ENCODE measurements at regions not wholly inside any gene's neighbourhood (a gene's known extent, or its start where the extent isn't known, plus 50 kb on each side); places are given as distances from the start of the nearest gene placed in this dataset.
"Not testable (repeated sequence)": the region's sequence is repeated elsewhere in the genome, so short reads cannot be mapped to it uniquely, and the experiment has no call there.

DNA sequence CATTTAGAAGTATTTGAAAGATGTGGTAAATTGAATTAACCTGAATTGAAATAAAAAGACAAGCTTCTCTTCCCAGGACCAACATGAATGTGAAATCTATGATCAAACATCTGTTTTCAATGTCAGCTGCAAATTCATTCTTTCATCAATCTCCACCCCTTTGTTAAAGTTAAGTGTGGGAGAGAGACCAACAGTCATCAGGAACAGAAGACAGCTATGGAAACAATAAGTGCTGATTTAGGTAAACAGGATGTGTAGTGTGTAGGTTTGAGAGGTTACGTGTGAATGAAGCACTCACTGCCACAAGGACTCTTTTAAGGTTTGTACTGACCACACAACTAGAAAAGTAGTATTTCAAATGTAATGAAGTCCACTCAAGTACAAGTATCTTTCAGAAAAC lies 1659.8 kb upstream of the CELF4 start:
- no peaks in the 10 kb centered on the region for H3K4me1 Mint-ChIP-seq
- Histone ChIP-seq H3K9me3 (ENCODE audit: control insufficient read depth in 1 of 2, low read length in 2 of 2) (no peaks in the 10 kb centered on the region), H3K36me3 (ENCODE audit: insufficient read depth, low read length) (no peaks in the 10 kb centered on the region), H3K4me3 (ENCODE audit: low read length in 2 of 2) (no peak overlapping the region), H3K4me1 (ENCODE audit: insufficient read depth, low read length) (no peaks in the 10 kb centered on the region), H3K27ac (ENCODE audit: low read depth, low read length) (no peak overlapping the region), H3K27me3 (ENCODE audit: insufficient read depth, low read length) (no peaks in the 10 kb centered on the region)
- POLR2A ChIA-PET (ENCODE audit: partially characterized antibody) = no interaction called here
- H3K27ac Mint-ChIP-seq = no peak overlapping the region
- H3K27me3 Mint-ChIP-seq = no peaks in the 10 kb centered on the region
- no peak for DNase-seq
- CTCF ChIA-PET (ENCODE audit: partially characterized antibody) = no interaction called here
- peaks cover 0 to 6% (median 4%) of the 10 kb centered on the region in 8 donors for H3K9me3 Mint-ChIP-seq
- H3K4me3 Mint-ChIP-seq = no peak overlapping the region
- H3K36me3 Mint-ChIP-seq = no peaks in the 10 kb centered on the region
- intact Hi-C loops (cut with micrococcal nuclease) = no loop called here

DNA sequence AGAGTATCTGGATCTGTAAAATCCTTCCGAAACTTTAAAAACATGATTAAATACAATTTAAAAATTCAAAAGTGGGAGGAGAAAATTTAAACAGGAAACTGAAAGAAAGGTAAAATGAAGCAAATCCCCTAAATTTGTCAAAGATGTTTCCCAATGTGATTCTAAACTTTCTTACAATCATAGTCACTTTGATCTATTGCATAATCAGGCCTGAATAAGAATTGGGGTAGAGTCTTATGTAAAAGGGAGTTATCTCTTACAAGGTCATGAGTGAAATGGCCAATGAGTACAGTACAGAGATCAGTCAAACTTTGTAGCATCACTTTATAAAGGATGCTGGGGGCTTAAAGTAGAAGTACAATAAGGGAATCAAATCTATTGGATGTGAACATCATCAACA lies 1657.7 kb upstream of the CELF4 start:
- no peak overlapping the region for H3K4me3 Mint-ChIP-seq
- intact Hi-C loops (cut with micrococcal nuclease) = no loop called here
- no peak overlapping the region for H3K4me3 ChIP-seq (ENCODE audit: low read length in 2 of 2)
- POLR2A ChIA-PET (ENCODE audit: partially characterized antibody) = no interaction called here
- CTCF ChIA-PET (ENCODE audit: partially characterized antibody) = no interaction called here
- H3K4me1 Mint-ChIP-seq = no peaks in the 10 kb centered on the region
- no peaks in the 10 kb centered on the region for H3K9me3 ChIP-seq (ENCODE audit: control insufficient read depth in 1 of 2, low read length in 2 of 2)
- H3K27ac ChIP-seq (ENCODE audit: low read depth, low read length) = no peak overlapping the region
- no peaks in the 10 kb centered on the region for H3K4me1 ChIP-seq (ENCODE audit: insufficient read depth, low read length)
- no peaks in the 10 kb centered on the region for H3K36me3 ChIP-seq (ENCODE audit: insufficient read depth, low read length)
- H3K9me3 Mint-ChIP-seq = peaks cover 0 to 5% (median 3%) of the 10 kb centered on the region in 8 donors
- no peaks in the 10 kb centered on the region for H3K27me3 Mint-ChIP-seq
- no peaks in the 10 kb centered on the region for H3K36me3 Mint-ChIP-seq
- no peak for DNase-seq
- H3K27me3 ChIP-seq (ENCODE audit: insufficient read depth, low read length) = no peaks in the 10 kb centered on the region
- no peak overlapping the region for H3K27ac Mint-ChIP-seq

DNA sequence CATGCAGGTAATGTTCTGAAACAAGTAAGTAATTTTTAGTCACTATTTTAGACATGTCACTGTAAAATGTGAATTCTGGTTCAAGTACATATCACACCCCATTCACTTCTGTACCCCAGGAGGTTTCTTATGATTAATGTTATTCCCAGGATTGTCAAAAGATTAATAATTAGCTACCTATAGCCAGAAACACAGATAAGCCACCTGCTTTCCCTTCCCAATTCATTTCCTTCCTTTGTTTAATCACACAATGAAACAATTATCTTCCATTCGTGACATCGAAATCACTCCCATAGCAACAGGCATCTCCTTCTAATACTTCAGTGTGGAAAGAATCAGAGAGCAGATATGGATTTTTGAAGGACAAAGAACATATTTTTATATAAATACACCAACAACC lies 1650.3 kb upstream of the CELF4 start:
- ChIA-PET POLR2A (ENCODE audit: partially characterized antibody) (no interaction called here), CTCF (ENCODE audit: partially characterized antibody) (no interaction called here)
- no peak overlapping the region for H3K4me3 Mint-ChIP-seq
- H3K27me3 ChIP-seq (ENCODE audit: insufficient read depth, low read length) = no peaks in the 10 kb centered on the region
- H3K36me3 ChIP-seq (ENCODE audit: insufficient read depth, low read length) = no peaks in the 10 kb centered on the region
- no peaks in the 10 kb centered on the region for H3K36me3 Mint-ChIP-seq
- no peaks in the 10 kb centered on the region for H3K27me3 Mint-ChIP-seq
- no peak overlapping the region for H3K4me3 ChIP-seq (ENCODE audit: low read length in 2 of 2)
- peaks cover 2 to 11% (median 6%) of the 10 kb centered on the region in 8 donors for H3K9me3 Mint-ChIP-seq
- DNase-seq = no peak
- intact Hi-C loops (cut with micrococcal nuclease) = no loop called here
- H3K4me1 ChIP-seq (ENCODE audit: insufficient read depth, low read length) = no peaks in the 10 kb centered on the region
- no peak overlapping the region for H3K27ac ChIP-seq (ENCODE audit: low read depth, low read length)
- no peaks in the 10 kb centered on the region for H3K4me1 Mint-ChIP-seq
- no peak overlapping the region for H3K27ac Mint-ChIP-seq
- no peaks in the 10 kb centered on the region for H3K9me3 ChIP-seq (ENCODE audit: control insufficient read depth in 1 of 2, low read length in 2 of 2)

DNA sequence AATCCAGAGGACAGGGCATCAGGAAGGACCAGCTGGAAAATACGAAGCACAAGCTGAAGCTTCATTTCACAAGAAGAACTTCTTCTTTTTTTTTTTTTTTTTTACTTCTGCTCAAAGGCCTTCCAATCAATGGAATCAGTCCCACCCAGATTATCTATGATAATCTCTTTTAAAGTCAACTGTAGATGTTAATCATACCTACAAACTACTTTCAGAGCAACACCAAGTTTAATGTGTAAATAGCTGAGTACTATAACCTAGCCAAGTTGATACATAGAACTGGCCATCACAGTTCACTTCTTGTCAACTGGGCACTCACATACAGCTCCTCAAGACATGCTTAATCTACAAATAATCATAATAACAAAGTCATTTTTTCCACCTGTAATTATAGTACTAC lies 1645.9 kb upstream of the CELF4 start:
- Mint-ChIP-seq H3K4me3 (no peak overlapping the region), H3K27me3 (no peaks in the 10 kb centered on the region), H3K9me3 (peaks cover 2 to 9% (median 6%) of the 10 kb centered on the region in 8 donors), H3K36me3 (no peaks in the 10 kb centered on the region), H3K4me1 (no peaks in the 10 kb centered on the region), H3K27ac (no peak overlapping the region)
- Histone ChIP-seq H3K4me1 (ENCODE audit: insufficient read depth, low read length) (no peaks in the 10 kb centered on the region), H3K9me3 (ENCODE audit: control insufficient read depth in 1 of 2, low read length in 2 of 2) (no peaks in the 10 kb centered on the region), H3K27me3 (ENCODE audit: insufficient read depth, low read length) (no peaks in the 10 kb centered on the region), H3K36me3 (ENCODE audit: insufficient read depth, low read length) (no peaks in the 10 kb centered on the region), H3K27ac (ENCODE audit: low read depth, low read length) (no peak overlapping the region), H3K4me3 (ENCODE audit: low read length in 2 of 2) (no peak overlapping the region)
- POLR2A ChIA-PET (ENCODE audit: partially characterized antibody) = no interaction called here
- DNase-seq = no peak
- CTCF ChIA-PET (ENCODE audit: partially characterized antibody) = interaction anchor here (0.7 to 1.4 kb wide), 3 partner anchors 17 to 974 kb away, joined by 3 to 4 read pairs (median 3); no protein-coding TSS in a partner anchor
- intact Hi-C loops (cut with micrococcal nuclease) = no loop called here

DNA sequence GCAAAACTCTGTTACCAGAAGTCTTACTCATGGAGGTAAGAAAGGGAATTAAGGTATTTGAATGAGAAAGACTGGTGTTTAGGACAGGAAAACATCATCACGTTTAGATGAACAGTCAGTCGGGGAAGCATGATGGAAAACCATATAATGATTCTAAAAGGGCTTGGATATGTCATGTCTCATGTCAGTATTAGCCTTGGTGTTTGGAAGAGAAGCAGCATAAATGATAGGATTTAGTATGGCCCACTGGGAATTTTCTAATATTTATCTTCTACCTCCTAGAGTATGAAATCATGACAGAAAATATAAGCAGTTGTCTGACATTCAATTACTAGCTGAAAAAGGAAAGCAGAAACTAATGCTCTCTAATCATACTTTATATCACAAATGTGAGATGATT lies 1643.6 kb upstream of the CELF4 start:
- ChIA-PET POLR2A (ENCODE audit: partially characterized antibody) (no interaction called here), CTCF (ENCODE audit: partially characterized antibody) (no interaction called here)
- no peaks in the 10 kb centered on the region for H3K4me1 Mint-ChIP-seq
- no peaks in the 10 kb centered on the region for H3K27me3 ChIP-seq (ENCODE audit: insufficient read depth, low read length)
- H3K4me3 Mint-ChIP-seq = no peak overlapping the region
- no peak overlapping the region for H3K4me3 ChIP-seq (ENCODE audit: low read length in 2 of 2)
- no peaks in the 10 kb centered on the region for H3K4me1 ChIP-seq (ENCODE audit: insufficient read depth, low read length)
- H3K36me3 Mint-ChIP-seq = no peaks in the 10 kb centered on the region
- H3K9me3 ChIP-seq (ENCODE audit: control insufficient read depth in 1 of 2, low read length in 2 of 2) = peaks cover 0 to 7% of the 10 kb centered on the region in 2 donors
- no peaks in the 10 kb centered on the region for H3K36me3 ChIP-seq (ENCODE audit: insufficient read depth, low read length)
- H3K9me3 Mint-ChIP-seq = peaks cover 0 to 9% (median 4%) of the 10 kb centered on the region in 8 donors
- intact Hi-C loops (cut with micrococcal nuclease) = no loop called here
- H3K27me3 Mint-ChIP-seq = no peaks in the 10 kb centered on the region
- no peak overlapping the region for H3K27ac Mint-ChIP-seq
- H3K27ac ChIP-seq (ENCODE audit: low read depth, low read length) = no peak overlapping the region
- no peak for DNase-seq

DNA sequence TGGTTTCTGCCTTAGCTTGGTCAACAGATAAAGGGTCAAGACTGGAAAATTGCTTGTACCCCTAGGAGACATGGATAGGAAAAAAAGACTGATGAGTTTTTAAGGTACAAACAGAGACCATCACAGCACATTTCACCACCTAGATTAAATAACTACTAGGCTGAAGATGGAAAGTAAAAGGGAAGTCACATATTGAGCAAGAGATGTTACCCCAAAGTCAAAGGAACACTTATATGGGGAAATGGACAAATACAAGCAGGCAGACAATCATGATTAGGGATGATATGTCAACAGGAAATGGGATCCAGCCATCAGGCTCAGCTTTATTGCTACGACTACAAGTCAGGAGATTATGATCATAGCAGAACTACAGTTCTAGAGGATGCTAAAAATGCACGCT lies 1643.1 kb upstream of the CELF4 start:
- H3K27ac ChIP-seq (ENCODE audit: low read depth, low read length) = no peak overlapping the region
- no peak for DNase-seq

DNA sequence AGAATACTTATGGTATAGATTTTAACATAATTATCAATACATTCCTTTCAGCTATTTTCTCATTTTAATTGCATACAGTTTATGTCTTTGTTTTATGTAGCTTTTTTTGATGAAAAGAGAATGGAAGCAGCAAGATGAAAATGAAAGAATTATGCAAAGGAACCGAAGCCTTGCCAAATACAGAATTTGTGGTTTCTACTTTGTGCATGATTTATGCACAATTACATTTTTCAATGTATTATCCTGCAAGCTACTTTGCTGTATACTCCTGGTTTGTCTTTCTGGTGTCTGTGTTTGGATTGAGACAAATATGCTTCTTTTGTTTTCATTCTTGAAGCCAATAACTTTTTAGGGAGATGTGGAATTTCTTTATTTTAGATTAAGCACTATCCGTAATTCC lies 1642.6 kb upstream of the CELF4 start:
- H3K4me3 ChIP-seq (ENCODE audit: low read length in 2 of 2) = no peak overlapping the region
- intact Hi-C loops (cut with micrococcal nuclease) = no loop called here
- Mint-ChIP-seq H3K36me3 (no peaks in the 10 kb centered on the region), H3K9me3 (peaks cover 0 to 8% (median 4%) of the 10 kb centered on the region in 8 donors), H3K4me1 (no peaks in the 10 kb centered on the region), H3K27ac (no peak overlapping the region), H3K27me3 (no peaks in the 10 kb centered on the region), H3K4me3 (no peak overlapping the region)
- ChIA-PET CTCF (ENCODE audit: partially characterized antibody) (no interaction called here), POLR2A (ENCODE audit: partially characterized antibody) (no interaction called here)
- H3K9me3 ChIP-seq (ENCODE audit: control insufficient read depth in 1 of 2, low read length in 2 of 2) = peaks cover 0 to 7% of the 10 kb centered on the region in 2 donors
- H3K4me1 ChIP-seq (ENCODE audit: insufficient read depth, low read length) = no peaks in the 10 kb centered on the region
- no peak for DNase-seq
- H3K36me3 ChIP-seq (ENCODE audit: insufficient read depth, low read length) = no peaks in the 10 kb centered on the region
- no peaks in the 10 kb centered on the region for H3K27me3 ChIP-seq (ENCODE audit: insufficient read depth, low read length)
- no peak overlapping the region for H3K27ac ChIP-seq (ENCODE audit: low read depth, low read length)

More for the DNA sequence above, 1643.1 kb upstream of the CELF4 start:
- Histone ChIP-seq H3K9me3 (ENCODE audit: control insufficient read depth in 1 of 2, low read length in 2 of 2) (peaks cover 0 to 7% of the 10 kb centered on the region in 2 donors), H3K27me3 (ENCODE audit: insufficient read depth, low read length) (no peaks in the 10 kb centered on the region), H3K4me3 (ENCODE audit: low read length in 2 of 2) (no peak overlapping the region), H3K36me3 (ENCODE audit: insufficient read depth, low read length) (no peaks in the 10 kb centered on the region), H3K4me1 (ENCODE audit: insufficient read depth, low read length) (no peaks in the 10 kb centered on the region)
- Mint-ChIP-seq H3K9me3 (peaks cover 0 to 8% (median 4%) of the 10 kb centered on the region in 8 donors), H3K27ac (no peak overlapping the region), H3K4me3 (no peak overlapping the region), H3K4me1 (no peaks in the 10 kb centered on the region), H3K36me3 (no peaks in the 10 kb centered on the region), H3K27me3 (no peaks in the 10 kb centered on the region)
- ChIA-PET CTCF (ENCODE audit: partially characterized antibody) (no interaction called here), POLR2A (ENCODE audit: partially characterized antibody) (no interaction called here)
- intact Hi-C loops (cut with micrococcal nuclease) = no loop called here

DNA sequence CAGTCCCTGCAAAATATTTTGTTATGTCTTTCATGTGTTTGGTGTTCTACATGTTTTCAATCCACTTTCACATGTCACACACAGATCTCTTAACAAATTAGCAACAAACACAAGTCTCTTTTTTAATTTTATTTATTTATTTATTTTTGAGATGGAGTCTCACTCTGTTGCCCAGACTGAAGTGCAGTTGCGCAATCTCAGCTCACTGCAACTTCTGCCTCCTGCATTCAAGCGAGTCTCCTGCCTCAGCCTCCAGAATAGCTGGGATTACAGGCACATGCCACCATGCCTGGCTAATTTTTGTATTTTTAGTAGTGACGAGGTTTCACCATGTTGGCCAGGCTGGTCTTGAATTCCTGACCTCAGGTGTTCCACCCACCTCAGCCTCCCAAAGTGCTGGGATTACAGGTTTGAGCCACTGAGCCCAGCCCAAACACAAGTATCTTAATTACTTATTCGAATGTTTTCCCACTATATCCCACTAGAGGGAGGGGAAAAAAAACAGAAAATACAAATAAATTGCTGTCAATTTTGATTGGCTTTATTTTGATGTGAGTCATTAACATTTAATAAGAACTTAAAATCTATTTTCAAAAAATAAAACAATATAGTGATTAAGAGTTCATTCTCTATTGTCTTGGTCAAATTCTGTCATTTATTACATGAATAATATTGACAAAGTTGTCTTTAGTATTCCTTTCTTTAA lies 1641.0 kb upstream of the CELF4 start:
- H3K9me3 ChIP-seq (ENCODE audit: control insufficient read depth in 1 of 2, low read length in 2 of 2); POLR2A ChIA-PET (ENCODE audit: partially characterized antibody); H3K27me3 Mint-ChIP-seq; H3K4me1 Mint-ChIP-seq; H3K4me1 ChIP-seq (ENCODE audit: insufficient read depth, low read length); H3K27ac ChIP-seq (ENCODE audit: low read depth, low read length); DNase-seq; intact Hi-C loops (cut with micrococcal nuclease); H3K4me3 ChIP-seq (ENCODE audit: low read length in 2 of 2); CTCF ChIA-PET (ENCODE audit: partially characterized antibody); H3K36me3 Mint-ChIP-seq; H3K27ac Mint-ChIP-seq; H3K27me3 ChIP-seq (ENCODE audit: insufficient read depth, low read length); H3K4me3 Mint-ChIP-seq; H3K36me3 ChIP-seq (ENCODE audit: insufficient read depth, low read length): not testable (repeated sequence)
- peaks cover 0 to 13% (median 2%) of the 10 kb centered on the region in 8 donors for H3K9me3 Mint-ChIP-seq

Measured in CD4-positive, alpha-beta memory T cell (primary cell).